ENCODE measurements at regions not wholly inside any gene's neighbourhood (a gene's known extent, or its start where the extent isn't known, plus 50 kb on each side); places are given as distances from the start of the nearest gene placed in this dataset.

GRCh38 chr5:15206133-15206532 lies 293.8 kb upstream of the FBXL7 start (continued):
- no peak for TF ChIP-seq CHD7 (IDR thresholded peaks at IDR 0.05; ENCODE audit: insufficient replicate concordance, low read length)
- TF ChIP-seq RBBP5 (IDR thresholded peaks at IDR 0.05; ENCODE audit: borderline replicate concordance, low read depth, low read length): no peak
- TF ChIP-seq HDAC2 (IDR thresholded peaks at IDR 0.05; ENCODE audit: borderline replicate concordance in 1 of 2, low read depth in 2 of 2, low read length in 2 of 2): no peak
- TF ChIP-seq, protein P1, sequence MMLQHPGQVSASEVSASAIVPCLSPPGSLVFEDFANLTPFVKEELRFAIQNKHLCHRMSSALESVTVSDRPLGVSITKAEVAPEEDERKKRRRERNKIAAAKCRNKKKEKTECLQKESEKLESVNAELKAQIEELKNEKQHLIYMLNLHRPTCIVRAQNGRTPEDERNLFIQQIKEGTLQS (IDR thresholded peaks at IDR 0.05; ENCODE audit: insufficient read depth, low read depth, low read length): no peak
- no peak for TF ChIP-seq CREB1 (IDR thresholded peaks at IDR 0.05)
- TF ChIP-seq TAF1 (IDR thresholded peaks at IDR 0.05; ENCODE audit: low read depth, low read length): no peak
- TF ChIP-seq RXRA (IDR thresholded peaks at IDR 0.05; ENCODE audit: insufficient read depth, low read depth, low read length): no peak
- no peak for TF ChIP-seq CEBPB (IDR thresholded peaks at IDR 0.05; ENCODE audit: low read depth, low read length)
- TF ChIP-seq POLR2A (IDR thresholded peaks at IDR 0.05; ENCODE audit: control extremely low read depth in 1 of 2, low read depth in 2 of 2, low read length in 2 of 2): no peak
- TF ChIP-seq GTF2F1 (IDR thresholded peaks at IDR 0.05; ENCODE audit: borderline replicate concordance, low read depth, low read length): no peak
- TF ChIP-seq KDM5A (IDR thresholded peaks at IDR 0.05; ENCODE audit: low read length): no peak
- no peak for TF ChIP-seq SRF (IDR thresholded peaks at IDR 0.05; ENCODE audit: low read depth, low read length)

Data from H1 (cell line).